ENCODE measurements at regions not wholly inside any gene's neighbourhood (a gene's known extent, or its start where the extent isn't known, plus 50 kb on each side); places are given as distances from the start of the nearest gene placed in this dataset.

DNA sequence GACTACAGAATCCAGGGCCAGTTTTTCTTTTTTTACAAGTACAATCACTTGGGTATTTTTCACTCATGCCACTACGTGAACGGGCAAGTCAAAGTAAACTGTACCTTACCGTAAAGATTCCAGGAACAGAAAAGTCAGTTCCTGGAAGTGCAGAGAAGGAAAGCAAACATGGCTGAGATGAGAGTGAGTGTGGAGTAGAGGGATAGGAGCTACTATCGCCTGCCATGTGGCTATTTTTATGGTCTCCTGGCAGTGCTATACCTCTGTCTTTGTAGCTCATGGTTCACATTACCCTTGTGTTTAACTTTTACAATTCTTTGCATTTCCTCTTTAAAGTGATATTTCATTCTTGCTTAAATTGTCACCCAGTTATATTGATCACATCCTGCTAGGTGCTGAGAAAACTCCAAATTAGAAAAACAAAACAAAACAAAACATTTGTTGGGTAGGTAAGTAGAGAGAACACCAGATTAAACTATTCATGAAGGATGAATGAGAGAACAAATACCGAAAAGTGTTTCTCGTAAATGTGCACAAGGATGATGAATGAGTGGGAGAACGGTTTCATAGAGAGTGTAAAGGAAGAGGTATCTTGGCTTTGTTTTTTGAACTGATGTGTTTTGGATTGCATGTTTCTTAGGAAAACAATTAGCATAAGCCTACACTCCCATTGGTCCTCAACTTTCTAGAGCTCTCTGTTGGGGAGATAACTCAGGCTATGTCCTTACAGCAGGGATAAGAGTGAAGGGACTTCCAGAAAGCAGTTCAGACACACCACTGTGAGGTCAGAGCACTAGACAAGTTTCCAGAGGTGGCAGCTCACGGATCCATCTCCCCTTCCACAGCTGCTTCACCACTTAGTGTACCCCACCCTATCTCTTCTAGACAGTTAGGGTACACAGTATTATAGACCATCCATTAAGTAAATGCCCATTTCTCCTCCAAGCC lies 163.7 kb downstream of the IPO8 start:
- ChIA-PET CTCF (no interaction called here), POLR2A (ENCODE audit: unreplicated experiment) (no interaction called here)
- no peaks in the 10 kb centered on the region for H3F3A ChIP-seq (ENCODE audit: low read length, unreplicated experiment)
- peaks cover 13% of the 10 kb centered on the region for H3K4me1 ChIP-seq (ENCODE audit: insufficient read depth, low read length)
- H3K27me3 ChIP-seq (ENCODE audit: low read length) = no peaks in the 10 kb centered on the region
- TF ChIP-seq EZH2 (IDR thresholded peaks at IDR 0.05; ENCODE audit: low read length, unreplicated experiment) = no peak
- TF ChIP-seq, protein P1, sequence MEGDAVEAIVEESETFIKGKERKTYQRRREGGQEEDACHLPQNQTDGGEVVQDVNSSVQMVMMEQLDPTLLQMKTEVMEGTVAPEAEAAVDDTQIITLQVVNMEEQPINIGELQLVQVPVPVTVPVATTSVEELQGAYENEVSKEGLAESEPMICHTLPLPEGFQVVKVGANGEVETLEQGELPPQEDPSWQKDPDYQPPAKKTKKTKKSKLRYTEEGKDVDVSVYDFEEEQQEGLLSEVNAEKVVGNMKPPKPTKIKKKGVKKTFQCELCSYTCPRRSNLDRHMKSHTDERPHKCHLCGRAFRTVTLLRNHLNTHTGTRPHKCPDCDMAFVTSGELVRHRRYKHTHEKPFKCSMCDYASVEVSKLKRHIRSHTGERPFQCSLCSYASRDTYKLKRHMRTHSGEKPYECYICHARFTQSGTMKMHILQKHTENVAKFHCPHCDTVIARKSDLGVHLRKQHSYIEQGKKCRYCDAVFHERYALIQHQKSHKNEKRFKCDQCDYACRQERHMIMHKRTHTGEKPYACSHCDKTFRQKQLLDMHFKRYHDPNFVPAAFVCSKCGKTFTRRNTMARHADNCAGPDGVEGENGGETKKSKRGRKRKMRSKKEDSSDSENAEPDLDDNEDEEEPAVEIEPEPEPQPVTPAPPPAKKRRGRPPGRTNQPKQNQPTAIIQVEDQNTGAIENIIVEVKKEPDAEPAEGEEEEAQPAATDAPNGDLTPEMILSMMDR (conservative IDR thresholded peaks at IDR 0.05; ENCODE audit: low read depth, low read length) = no peak
- TF ChIP-seq EZH2phosphoT487 (IDR thresholded peaks at IDR 0.05; ENCODE audit: borderline replicate concordance, low read length) = no peak
- H3K9ac ChIP-seq (ENCODE audit: low read length) = no peak overlapping the region
- no peaks in the 10 kb centered on the region for H3K36me3 ChIP-seq (ENCODE audit: low read depth, low read length)
- no peaks in the 10 kb centered on the region for H3K9me3 ChIP-seq (ENCODE audit: low read length)
- no peaks in the 10 kb centered on the region for H3K79me2 ChIP-seq (ENCODE audit: low read length)
- ATAC-seq = peak; percentile 58
- no peak overlapping the region for H3K4me3 ChIP-seq (ENCODE audit: low read length)
- no peak overlapping the region for H3K27ac ChIP-seq (ENCODE audit: low read length)
- no peak for DNase-seq
- intact Hi-C loops (cut with micrococcal nuclease) = no loop called here
- 0 out of 2 replicates have a peak overlapping the region, but pooled peaks have one; percentile 12 for H3K4me2 ChIP-seq (ENCODE audit: low read length)
- BruUV-seq (replicated peaks) = no TSS peak
- no peaks in the 10 kb centered on the region for H3K9me2 ChIP-seq (replicated peaks; ENCODE audit: low read length)
- H4K20me1 ChIP-seq (ENCODE audit: low read length) = no peaks in the 10 kb centered on the region
- 0 out of 2 replicates have a peak overlapping the region, but pooled peaks have one; percentile 9 for H2AFZ ChIP-seq (ENCODE audit: low read length)

DNA sequence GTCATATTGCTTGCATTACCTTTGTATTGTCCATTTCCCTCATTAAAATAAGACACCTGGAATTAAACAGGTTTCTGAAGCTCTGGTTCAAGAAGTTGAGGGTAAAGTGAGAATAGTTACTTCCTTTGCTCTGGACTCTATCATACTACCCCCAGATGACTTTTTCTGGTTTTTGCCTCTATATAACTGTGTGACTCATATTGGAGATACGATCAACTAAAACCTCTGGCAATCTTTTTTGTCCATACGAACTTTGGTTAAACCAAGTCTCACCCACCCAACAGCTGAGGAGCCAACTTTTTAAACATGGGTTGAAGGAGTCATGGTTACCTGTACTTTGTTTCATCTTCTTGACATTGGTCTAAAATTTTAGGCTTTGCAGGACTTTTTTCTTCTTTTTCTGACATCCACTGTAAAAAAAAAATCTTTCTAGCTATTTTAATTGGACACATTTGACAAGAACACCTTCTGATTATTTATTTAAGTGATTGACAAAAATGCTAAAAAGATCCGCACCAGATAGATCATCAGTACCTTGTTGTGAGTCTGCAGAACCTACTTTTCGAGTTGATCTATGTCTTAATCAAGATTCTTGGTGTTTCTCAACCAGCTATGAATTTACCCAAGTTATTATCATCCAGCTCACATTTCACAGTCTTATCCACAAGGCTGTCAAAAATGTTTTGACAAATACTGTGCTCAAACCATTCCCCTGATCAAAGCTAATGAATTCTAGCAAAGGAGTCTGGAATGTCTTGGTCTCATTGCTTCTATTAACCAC lies 166.0 kb downstream of the IPO8 start:
- Histone ChIP-seq H3K79me2 (ENCODE audit: low read length) (no peaks in the 10 kb centered on the region), H2AFZ (ENCODE audit: low read length) (no peak overlapping the region), H3K9me2 (replicated peaks; ENCODE audit: low read length) (no peaks in the 10 kb centered on the region), H3K9me3 (ENCODE audit: low read length) (no peaks in the 10 kb centered on the region), H3K4me3 (ENCODE audit: low read length) (no peak overlapping the region), H3K36me3 (ENCODE audit: low read depth, low read length) (no peaks in the 10 kb centered on the region), H3K27ac (ENCODE audit: low read length) (no peak overlapping the region), H3K9ac (ENCODE audit: low read length) (no peak overlapping the region), H3K27me3 (ENCODE audit: low read length) (no peaks in the 10 kb centered on the region), H4K20me1 (ENCODE audit: low read length) (no peaks in the 10 kb centered on the region), H3F3A (ENCODE audit: low read length, unreplicated experiment) (no peaks in the 10 kb centered on the region), H3K4me1 (ENCODE audit: insufficient read depth, low read length) (peaks cover 13% of the 10 kb centered on the region), H3K4me2 (ENCODE audit: low read length) (no peak overlapping the region)
- ATAC-seq (0 out of 2 replicates have a peak, but pooled peaks have one; percentile 25), DNase-seq (peak; percentile 2)
- ChIA-PET CTCF (no interaction called here), POLR2A (ENCODE audit: unreplicated experiment) (interaction anchor here (0.6 to 0.7 kb wide), 3 partner anchors 12 to 181 kb away, joined by 4 read pairs; no protein-coding TSS in a partner anchor)
- BruUV-seq (replicated peaks) = no TSS peak
- intact Hi-C loops (cut with micrococcal nuclease) = no loop called here
- no peak for TF ChIP-seq EZH2 (IDR thresholded peaks at IDR 0.05; ENCODE audit: low read length, unreplicated experiment)
- TF ChIP-seq, protein P1 (conservative IDR thresholded peaks at IDR 0.05; ENCODE audit: low read depth, low read length) = no peak
- TF ChIP-seq EZH2phosphoT487 (IDR thresholded peaks at IDR 0.05; ENCODE audit: borderline replicate concordance, low read length) = no peak
